ENCODE measurements at regions not wholly inside any gene's neighbourhood (a gene's known extent, or its start where the extent isn't known, plus 50 kb on each side); places are given as distances from the start of the nearest gene placed in this dataset.

GRCh38 chr15:96079882-96080281 lies 250.6 kb upstream of the NR2F2 start:
- Histone ChIP-seq H3K4ac (replicated peaks; ENCODE audit: insufficient read length, low read depth, low read length) (no peak overlapping the region), H4K5ac (ENCODE audit: insufficient read length, low read depth, low read length) (no peak overlapping the region), H4K91ac (replicated peaks; ENCODE audit: insufficient read length, low read length) (no peak overlapping the region), H3K27ac (ENCODE audit: low read depth, low read length) (no peak overlapping the region), H3K9me3 (ENCODE audit: insufficient read depth in 2 of 2, low read depth in 1 of 2, low read length in 1 of 2) (no peaks in the 10 kb centered on the region), H2BK20ac (ENCODE audit: low read length) (no peak overlapping the region), H3K56ac (replicated peaks; ENCODE audit: insufficient read length, low read depth, low read length) (no peak overlapping the region), H3K36me3 (ENCODE audit: control insufficient read depth in 2 of 4, insufficient read depth in 4 of 4, low read length in 3 of 4) (no peaks in the 10 kb centered on the region), H2AFZ (ENCODE audit: low read length) (no peak overlapping the region), H3K27me3 (replicated peaks in 1 of 4; ENCODE audit: control insufficient read depth in 3 of 4, extremely low read depth in 1 of 4, insufficient read depth in 3 of 4, low read length in 3 of 4) (peaks cover 3 to 24% (median 9%) of the 10 kb centered on the region in 4 experiments), H2BK5ac (ENCODE audit: low read depth, low read length) (no peak overlapping the region), H3K9ac (replicated peaks in 1 of 4; ENCODE audit: extremely low read depth in 1 of 4, low read depth in 3 of 4, low read length in 3 of 4) (no peak overlapping the region), H2BK120ac (replicated peaks; ENCODE audit: low read depth, low read length) (no peak overlapping the region), H2BK15ac (ENCODE audit: low read length) (no peak overlapping the region), H4K20me1 (replicated peaks in 1 of 2; ENCODE audit: control insufficient read depth in 1 of 2, insufficient read depth in 2 of 2, low read length in 2 of 2) (no peaks in the 10 kb centered on the region), H3K4me3 (ENCODE audit: extremely low read depth in 1 of 4, insufficient read depth in 2 of 4, low read depth in 3 of 4, low read length in 4 of 4) (no peak overlapping the region), H2AK5ac (ENCODE audit: low read depth, low read length) (no peak overlapping the region), H3K18ac (ENCODE audit: extremely low read depth, low read length) (no peak overlapping the region), H3K14ac (ENCODE audit: insufficient read length) (no peak overlapping the region), H2BK12ac (ENCODE audit: low read depth, low read length) (no peak overlapping the region), H3K79me2 (ENCODE audit: control insufficient read depth in 1 of 2, insufficient read depth in 2 of 2, low read length in 2 of 2) (no peaks in the 10 kb centered on the region), H3K4me1 (replicated peaks in 1 of 4; ENCODE audit: control insufficient read depth in 3 of 4, insufficient read depth in 4 of 4, low read length in 3 of 4) (no peaks in the 10 kb centered on the region), H4K8ac (ENCODE audit: extremely low read depth, insufficient read depth, low read length) (no peak overlapping the region), H3K23me2 (ENCODE audit: low read depth, low read length) (no peaks in the 10 kb centered on the region), H3K79me1 (ENCODE audit: low read depth, low read length) (no peaks in the 10 kb centered on the region), H3K23ac (ENCODE audit: insufficient read length) (no peak overlapping the region), H3K4me2 (ENCODE audit: insufficient read depth in 1 of 2, low read depth in 2 of 2, low read length in 2 of 2) (no peak overlapping the region)
- ChIA-PET CTCF (ENCODE audit: partially characterized antibody) (no interaction called here), POLR2A (ENCODE audit: partially characterized antibody) (no interaction called here)
- DNase-seq (ENCODE audit: low read depth in 1 of 2, low spot score in 2 of 2) (no peak), FAIRE-seq (no peak)
- 100% methylated on average over 3 of the region's 3 CpGs; no CpG with 5 or more reads in 1 of the 2 experiments for WGBS, 2 experiments (ENCODE audit: extremely low coverage in 1 of 2, insufficient coverage in 1 of 2, insufficient read length in 1 of 2, insufficient replicate concordance in 2 of 2, low coverage in 1 of 2, low lambda C conversion rate in 2 of 2, missing lambda C conversion rate in 1 of 2)
- TF ChIP-seq CHD2 (IDR thresholded peaks at IDR 0.05; ENCODE audit: low read length) = no peak
- TF ChIP-seq SP1 (IDR thresholded peaks at IDR 0.05; ENCODE audit: low read depth, low read length) = no peak
- TF ChIP-seq SAP30 (IDR thresholded peaks at IDR 0.05; ENCODE audit: insufficient read depth, insufficient replicate concordance, low read length) = no peak

Data from H1 (cell line).